Hepatic stellate cell (primary cell): ENCODE measurements at regions not wholly inside any gene's neighbourhood (a gene's known extent, or its start where the extent isn't known, plus 50 kb on each side); places are given as distances from the start of the nearest gene placed in this dataset.

ENCODE experiments used
- DNase-seq: peaks from one replicate; pipeline ENCODE4 v3.0.0; 2011; ENCODE audit warnings: low spot score

DNA sequence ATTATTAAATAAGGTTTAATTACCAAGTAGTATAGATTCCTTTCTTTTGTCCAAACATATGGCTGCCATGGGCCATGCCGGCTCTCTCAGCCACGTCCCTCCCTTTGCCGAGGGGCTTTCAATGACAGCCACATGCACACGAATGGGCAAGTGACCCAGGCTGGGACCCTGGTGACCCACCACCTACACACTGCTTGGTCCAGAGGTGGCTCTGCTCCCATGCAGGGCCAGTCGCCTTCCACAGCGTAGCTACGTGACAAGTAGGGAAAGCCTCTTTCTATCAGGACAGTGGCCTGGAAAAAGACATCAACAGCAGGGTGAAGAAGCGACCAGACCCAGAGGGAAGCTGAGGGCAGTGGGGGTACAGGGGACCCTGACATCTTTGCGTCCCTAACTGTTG lies 152.8 kb upstream of the CST7 start:
- no peak for DNase-seq

DNA sequence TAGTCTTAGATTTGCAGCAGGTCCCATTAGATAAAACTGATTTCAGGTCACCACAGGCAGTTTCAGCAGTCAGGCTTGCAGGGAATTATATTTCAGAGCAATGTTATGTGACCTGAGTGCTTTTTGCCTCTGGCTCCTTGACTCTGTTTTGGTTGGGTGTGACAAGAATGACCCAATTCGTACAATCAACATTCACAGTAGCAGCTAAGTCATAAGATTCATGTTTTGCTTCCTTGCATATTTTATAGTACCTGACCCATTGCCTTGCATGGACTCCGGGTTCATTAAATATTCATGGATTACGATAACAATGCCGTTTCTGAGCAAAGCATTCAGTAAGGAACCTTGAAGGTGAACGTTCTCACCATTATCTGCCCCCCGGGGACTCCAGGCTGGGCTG lies 152.0 kb upstream of the CST7 start:
- no peak for DNase-seq

- DNase-seq, result no peak
Observed at GRCh38 chr20:24797745-24798655, 151.1 kb upstream of the CST7 start.

DNA sequence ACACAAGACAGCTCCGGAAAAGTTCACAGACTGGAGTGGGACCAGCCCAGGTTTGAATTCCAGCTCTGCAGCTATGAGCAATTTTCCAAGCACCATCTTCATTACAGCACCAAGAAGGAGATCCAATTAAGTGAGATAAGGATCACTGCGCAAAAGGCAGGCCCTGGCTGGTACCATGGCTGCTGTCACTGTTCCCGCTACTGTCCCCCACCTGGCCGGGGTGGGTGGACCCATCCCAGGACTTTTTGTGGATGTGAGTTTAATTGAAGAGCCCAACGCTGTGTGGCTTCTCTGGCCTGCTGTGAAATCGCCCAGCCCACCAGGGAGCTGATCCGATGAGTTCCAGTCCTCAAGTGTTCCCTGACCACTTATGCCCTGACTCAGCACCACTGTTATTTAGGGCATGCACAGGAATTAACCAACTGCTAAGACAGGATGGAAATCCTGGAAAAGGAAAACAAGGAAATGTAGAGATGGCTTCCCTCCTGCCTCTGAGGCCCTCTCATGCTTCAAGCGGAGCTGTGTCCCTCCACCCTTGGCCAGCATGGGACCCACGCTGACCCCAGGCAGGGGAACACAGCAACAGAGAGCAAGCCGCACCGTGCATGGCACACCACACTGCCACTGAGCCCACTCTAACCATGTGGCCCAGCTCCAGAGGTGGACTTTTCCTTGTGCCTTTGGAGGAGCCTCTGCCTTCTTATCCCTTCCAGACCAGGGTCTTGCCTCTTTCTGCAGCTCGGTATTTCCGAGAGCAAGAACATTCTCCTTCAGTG lies 150.0 kb upstream of the CST7 start:
- DNase-seq, result peak; percentile 48

- DNase-seq, result no peak
Observed at GRCh38 chr20:24799971-24800580, 149.0 kb upstream of the CST7 start.

- DNase-seq, result no peak
Observed at GRCh38 chr20:24802286-24802820, 146.7 kb upstream of the CST7 start.

GRCh38 chr20:24804481-24805206 lies 144.4 kb upstream of the CST7 start:
- DNase-seq, result no peak

DNA sequence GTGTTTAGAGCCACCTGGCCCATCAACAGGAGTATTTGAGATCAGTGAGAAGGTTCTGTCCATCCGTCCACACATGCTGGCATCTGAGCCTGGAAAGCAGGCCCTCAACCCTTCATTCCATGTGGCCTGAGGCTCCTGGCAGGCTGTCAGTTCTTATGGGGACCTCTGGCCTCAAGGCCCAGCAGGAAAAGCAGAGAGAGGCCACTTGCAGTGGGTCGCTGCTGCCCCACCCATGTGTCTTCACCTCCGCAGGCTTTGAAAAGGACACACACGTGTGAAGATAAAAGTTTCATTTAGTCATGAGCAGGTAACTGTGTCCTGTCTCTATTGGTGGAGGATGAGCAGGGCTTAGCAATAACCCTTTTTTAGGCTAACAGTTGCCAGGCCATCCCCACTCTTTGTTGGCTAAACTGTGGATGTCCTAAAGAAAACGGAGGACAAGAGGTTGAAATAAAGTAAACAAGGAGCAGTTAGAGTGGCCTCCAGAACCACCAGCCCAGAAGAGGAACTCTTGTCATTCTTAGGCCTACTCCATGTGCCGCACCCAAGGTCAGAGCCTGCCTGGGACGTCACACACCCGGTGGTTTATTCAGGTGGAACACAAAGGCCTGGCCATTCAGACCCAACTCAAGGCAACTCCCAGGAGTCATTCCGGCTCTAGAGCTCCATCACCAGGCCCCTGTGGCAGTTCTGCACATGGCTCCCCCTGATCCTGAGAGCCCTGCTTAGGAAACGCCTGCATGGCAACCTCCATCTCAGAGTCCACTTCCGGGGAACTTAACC lies 143.4 kb upstream of the CST7 start:
- DNase-seq, result no peak

DNA sequence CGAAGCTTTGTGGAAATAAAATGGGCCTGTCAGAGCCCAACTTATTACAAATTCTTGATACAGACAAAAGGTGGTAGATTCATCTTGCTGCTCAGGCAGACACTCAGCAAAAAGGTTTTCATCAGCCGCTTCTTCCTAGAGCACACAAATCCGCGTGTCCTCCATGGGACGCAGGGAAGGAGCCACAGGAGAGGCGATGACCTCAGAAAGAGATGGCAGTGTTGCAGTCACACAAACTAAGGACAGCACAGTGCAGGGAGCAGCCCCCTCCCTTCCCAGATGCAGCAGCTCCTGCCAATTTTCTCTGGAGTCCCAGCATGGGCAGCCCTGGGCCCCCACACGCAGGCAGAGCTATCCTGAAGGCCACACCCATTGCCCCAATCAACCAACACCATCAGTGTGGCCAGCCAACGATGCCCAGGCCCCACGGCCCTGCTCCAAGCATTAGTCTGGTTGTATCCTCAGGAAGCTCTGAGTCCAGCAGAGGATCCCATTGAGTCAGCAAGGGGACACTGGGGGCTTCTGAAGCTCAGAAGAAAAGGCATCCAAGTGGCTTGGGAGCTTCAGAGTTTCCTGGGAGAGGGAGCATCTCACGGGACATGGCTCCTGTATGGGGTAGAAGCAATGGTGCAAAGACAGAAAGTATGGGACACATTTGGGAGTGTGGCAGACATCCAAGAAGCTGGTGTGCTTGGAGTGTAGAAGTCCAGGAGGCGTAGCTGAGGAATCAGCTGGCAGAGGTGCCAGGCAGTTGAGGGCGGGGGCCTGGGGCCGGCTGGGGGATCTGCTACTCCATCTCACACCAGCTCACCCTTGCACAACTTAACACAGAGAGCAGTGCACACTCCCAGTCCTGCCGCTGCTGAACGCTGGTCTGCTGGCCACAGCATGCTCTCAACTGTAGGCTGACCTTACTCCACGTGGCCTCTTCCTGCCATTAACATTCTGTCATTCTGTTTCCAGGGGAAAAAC lies 142.1 kb upstream of the CST7 start:
- no peak for DNase-seq

- no peak for DNase-seq
Observed at GRCh38 chr20:24808616-24809015, 140.5 kb upstream of the CST7 start.

- no peak for DNase-seq
Observed at GRCh38 chr20:24809606-24810005, 139.5 kb upstream of the CST7 start.

- DNase-seq, result no peak
Observed at GRCh38 chr20:24810676-24811407, 138.2 kb upstream of the CST7 start.

DNA sequence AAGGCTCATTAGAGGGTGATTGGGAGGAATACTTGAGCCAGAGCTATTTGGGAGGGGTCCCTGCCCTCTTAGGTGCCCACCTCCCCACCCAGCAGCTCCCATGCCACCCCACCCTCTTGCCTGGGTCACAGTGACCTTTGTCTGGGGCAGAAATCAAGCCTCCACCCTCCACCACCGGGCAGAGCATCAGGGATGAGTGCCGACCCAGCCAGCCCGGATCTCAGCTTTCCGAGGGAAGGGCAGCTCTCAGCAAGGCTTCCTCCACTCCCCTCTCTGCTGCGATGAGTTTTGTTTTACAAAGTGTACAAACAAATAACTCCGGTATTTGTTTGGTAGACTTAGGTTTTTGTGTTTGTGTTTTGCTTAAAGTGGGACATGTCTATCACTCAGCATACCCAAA lies 136.7 kb upstream of the CST7 start:
- no peak for DNase-seq

DNA sequence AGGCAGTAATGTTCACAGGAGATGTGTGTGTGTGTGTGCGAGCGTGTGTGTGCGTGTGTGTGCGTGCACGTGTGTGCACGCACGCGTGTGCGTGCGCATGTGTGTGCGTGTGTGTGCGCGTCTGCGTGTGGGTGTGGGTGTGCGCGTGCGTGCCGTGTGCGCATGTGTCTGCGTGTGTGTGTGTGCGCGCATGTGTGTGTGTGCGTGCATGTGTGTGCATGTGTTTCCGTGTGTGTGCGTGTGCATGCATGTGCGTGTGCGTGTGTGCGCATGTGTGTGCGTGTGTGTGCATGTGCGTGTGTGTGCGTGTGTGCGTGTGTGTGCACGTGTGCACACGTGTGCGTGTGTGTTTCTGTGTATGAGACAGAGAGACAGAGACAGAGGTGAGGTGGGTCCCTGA lies 136.0 kb upstream of the CST7 start:
- no peak for DNase-seq

GRCh38 chr20:24813496-24813895 lies 135.6 kb upstream of the CST7 start:
- DNase-seq, result no peak

- DNase-seq, result no peak
Observed at GRCh38 chr20:24813936-24814335, 135.1 kb upstream of the CST7 start.

- DNase-seq, result no peak
Observed at GRCh38 chr20:24814556-24815195, 134.4 kb upstream of the CST7 start.

- DNase-seq, result no peak
Observed at GRCh38 chr20:24815196-24815815, 133.8 kb upstream of the CST7 start.
